Keratinocyte (primary cell): ENCODE measurements at regions not wholly inside any gene's neighbourhood (a gene's known extent, or its start where the extent isn't known, plus 50 kb on each side); places are given as distances from the start of the nearest gene placed in this dataset.

ENCODE experiments used
- CTCF ChIP-seq, 3 experiments: IDR thresholded peaks in 1 of 3; conservative IDR thresholded peaks in 1 of 3; optimal IDR thresholded peaks in 1 of 3; 2 replicates in 2 of 3; 3 replicates in 1 of 3; pipeline versions ENCODE3 to v1.5.1; 2011; ENCODE audit warnings: low read length in 3 of 3, mild to moderate bottlenecking in 3 of 3, moderate library complexity in 2 of 3, control low read depth in 1 of 3, inconsistent platforms in 1 of 3; ENCODE audit not compliant: insufficient read depth in 2 of 3; ENCODE audit errors: extremely low read depth in 1 of 3
- EZH2 ChIP-seq: IDR thresholded peaks from one replicate; pipeline ENCODE4 v1.6.1; 2012; ENCODE audit warnings: inconsistent platforms, mild to moderate bottlenecking, low read length, moderate library complexity

DNA sequence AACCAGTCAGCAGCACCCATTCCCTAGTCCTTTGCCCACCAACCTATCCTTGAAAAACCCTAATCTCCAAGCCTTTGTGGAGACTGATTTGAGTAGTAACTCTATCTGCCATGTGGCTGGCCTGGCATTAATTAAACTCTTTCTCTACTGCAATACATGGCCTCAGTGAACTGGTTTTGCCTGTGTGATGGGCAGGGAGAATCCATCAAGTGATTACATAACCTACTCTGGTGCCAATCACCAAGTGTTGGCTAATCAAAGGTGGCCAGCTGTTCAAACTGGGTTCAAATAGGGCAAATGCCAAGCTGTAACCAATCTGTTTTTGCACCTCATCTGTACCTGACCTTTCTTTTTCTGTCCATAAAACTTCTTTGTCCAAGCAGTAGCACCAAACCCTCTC lies 139.8 kb upstream of the XPO1 start:
- TF ChIP-seq CTCF (optimal IDR thresholded peaks at IDR 0.05 in 1 of 3, IDR thresholded peaks at IDR 0.05 in 1 of 3, conservative IDR thresholded peaks at IDR 0.05 in 1 of 3; ENCODE audit: extremely low read depth in 1 of 3, insufficient read depth in 2 of 3, low read length in 3 of 3) (no peak), EZH2 (no peak)
